Body of pancreas (tissue), 4 donors: ENCODE measurements at regions not wholly inside any gene's neighbourhood (a gene's known extent, or its start where the extent isn't known, plus 50 kb on each side); places are given as distances from the start of the nearest gene placed in this dataset.

Source experiments
- ATAC-seq: fragments of 150-250 bp; one replicate; pipeline ENCODE4 v1.9.1; 2016
- DNase-seq, 4 donors: peaks; one replicate each; pipeline ENCODE4 v3.0.0-alpha.2; 2019
- H3K27ac ChIP-seq, 4 donors: fragments of 200-600 bp; sonication (generic); 1 replicate in 3 of 4; 2 replicates in 1 of 4; pipeline versions ENCODE4 v1.5.1 to v1.6.1; 2016 to 2019; ENCODE audit warnings: mild to moderate bottlenecking in 1 of 4, mixed read lengths in 1 of 4, moderate library complexity in 1 of 4
- H3K27me3 ChIP-seq, 2 donors: fragments of 200-600 bp; sonication (generic); one replicate each; pipeline ENCODE4 v1.6.0; 2016; ENCODE audit warnings: mild to moderate bottlenecking in 1 of 2
- H3K36me3 ChIP-seq, 2 donors: fragments of 200-600 bp; sonication (generic); replicated peaks in 1 of 2; 2 replicates each; pipeline ENCODE4 v1.5.1; 2016; ENCODE audit warnings: low read depth in 2 of 2; ENCODE audit not compliant: insufficient read depth in 1 of 2
- H3K4me1 ChIP-seq: fragments of 200-600 bp; sonication (generic); one replicate; pipeline ENCODE4 v1.6.0; 2016
- H3K4me3 ChIP-seq, 2 donors: fragments of 200-600 bp; sonication (generic); 1 replicate in 1 of 2; 2 replicates in 1 of 2; pipeline ENCODE4 v1.5.1; 2016 to 2019
- H3K9me3 ChIP-seq, 3 donors: fragments of 200-600 bp; sonication (generic); 1 replicate in 2 of 3; 2 replicates in 1 of 3; pipeline ENCODE4 v1.5.1; 2016
- POLR2A ChIP-seq, 3 donors: fragments of 450-650 bp; IDR thresholded peaks; one replicate each; pipeline ENCODE4 v1.6.1; 2016; ENCODE audit warnings: antibody characterized with exemption in 3 of 3, mild to moderate bottlenecking in 2 of 3
- WGBS, 2 donors: methylation state at CpG; one replicate each; pipeline ENCODE4 v1.1.5; 2017; 5-methylcytosine and 5-hydroxymethylcytosine counted together
- intact Hi-C: fragments of 100-400 bp; cut with DNase I; formaldehyde crosslinking; loops from one replicate; pipeline ENCODE4 v1.15.1; 2023
- TF ChIP-seq, protein P1 (sequence below), 7 experiments: fragments of 450-650 bp in 4 of 7; fragments of 200-600 bp in 3 of 7; sonication (generic) in 3 of 7; IDR thresholded peaks; one replicate each; pipeline ENCODE4 v1.5.1; 2016 to 2019; ENCODE audit warnings: antibody characterized with exemption in 7 of 7

DNA sequence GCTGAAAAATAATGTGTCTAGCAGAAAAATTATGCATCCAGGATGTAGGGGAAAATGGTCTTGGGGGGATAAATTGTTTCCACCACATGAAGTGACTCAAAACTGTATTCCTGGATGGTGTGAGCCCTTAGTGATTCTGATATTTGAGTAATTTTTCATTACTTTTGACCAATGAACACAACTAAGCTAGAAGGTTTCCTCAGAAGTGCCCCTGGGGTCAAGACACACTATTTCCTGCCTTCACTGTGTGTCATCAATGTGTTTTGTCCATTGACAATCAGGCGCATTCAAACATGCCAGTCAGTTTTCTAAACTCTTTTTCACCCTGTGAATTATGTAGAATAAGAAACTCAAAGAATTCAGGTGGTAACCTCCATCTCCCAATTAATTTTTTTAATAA is 130.5 kb upstream of the REG3G start:
- DNase-seq (no peak), ATAC-seq (no peak)
- Histone ChIP-seq H3K9me3 (no peaks in the 10 kb centered on the region), H3K4me3 (no peak overlapping the region), H3K36me3 (no peaks in the 10 kb centered on the region), H3K27ac (no peak overlapping the region), H3K4me1 (no peaks in the 10 kb centered on the region), H3K27me3 (no peaks in the 10 kb centered on the region)
- no peak for TF ChIP-seq POLR2A (IDR thresholded peaks at IDR 0.05)
- TF ChIP-seq, protein P1, sequence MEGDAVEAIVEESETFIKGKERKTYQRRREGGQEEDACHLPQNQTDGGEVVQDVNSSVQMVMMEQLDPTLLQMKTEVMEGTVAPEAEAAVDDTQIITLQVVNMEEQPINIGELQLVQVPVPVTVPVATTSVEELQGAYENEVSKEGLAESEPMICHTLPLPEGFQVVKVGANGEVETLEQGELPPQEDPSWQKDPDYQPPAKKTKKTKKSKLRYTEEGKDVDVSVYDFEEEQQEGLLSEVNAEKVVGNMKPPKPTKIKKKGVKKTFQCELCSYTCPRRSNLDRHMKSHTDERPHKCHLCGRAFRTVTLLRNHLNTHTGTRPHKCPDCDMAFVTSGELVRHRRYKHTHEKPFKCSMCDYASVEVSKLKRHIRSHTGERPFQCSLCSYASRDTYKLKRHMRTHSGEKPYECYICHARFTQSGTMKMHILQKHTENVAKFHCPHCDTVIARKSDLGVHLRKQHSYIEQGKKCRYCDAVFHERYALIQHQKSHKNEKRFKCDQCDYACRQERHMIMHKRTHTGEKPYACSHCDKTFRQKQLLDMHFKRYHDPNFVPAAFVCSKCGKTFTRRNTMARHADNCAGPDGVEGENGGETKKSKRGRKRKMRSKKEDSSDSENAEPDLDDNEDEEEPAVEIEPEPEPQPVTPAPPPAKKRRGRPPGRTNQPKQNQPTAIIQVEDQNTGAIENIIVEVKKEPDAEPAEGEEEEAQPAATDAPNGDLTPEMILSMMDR (IDR thresholded peaks at IDR 0.05), result no peak
- WGBS, 2 donors, result 88 to 89% methylated on average over 1 of the region's 1 CpG
- intact Hi-C loops, result no loop called here

DNA sequence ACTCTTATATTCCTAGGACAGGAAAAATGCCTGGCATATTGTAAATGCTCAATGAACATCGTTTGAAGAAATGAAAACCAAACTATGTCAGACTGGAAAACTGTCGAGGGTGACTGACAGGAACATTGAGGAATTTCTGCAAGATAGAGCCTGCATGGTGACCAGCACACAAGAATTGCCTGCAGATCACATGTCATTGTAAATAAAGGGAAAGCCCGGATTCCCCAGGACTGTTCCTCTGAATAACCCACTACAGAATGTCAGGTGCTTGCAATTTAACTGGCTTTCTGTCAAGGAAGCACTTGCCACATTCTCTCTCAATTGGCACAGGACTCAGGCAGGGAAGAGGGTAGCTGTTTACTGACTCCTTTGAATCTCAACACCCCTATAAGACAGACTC is 129.0 kb upstream of the REG3G start:
- WGBS, 2 donors, result 30 to 39% methylated on average over 3 of the region's 3 CpGs
- no peak for TF ChIP-seq POLR2A (IDR thresholded peaks at IDR 0.05)
- TF ChIP-seq, protein P1 (IDR thresholded peaks at IDR 0.05), result no peak
- H3K27me3 ChIP-seq, result no peaks in the 10 kb centered on the region

DNA sequence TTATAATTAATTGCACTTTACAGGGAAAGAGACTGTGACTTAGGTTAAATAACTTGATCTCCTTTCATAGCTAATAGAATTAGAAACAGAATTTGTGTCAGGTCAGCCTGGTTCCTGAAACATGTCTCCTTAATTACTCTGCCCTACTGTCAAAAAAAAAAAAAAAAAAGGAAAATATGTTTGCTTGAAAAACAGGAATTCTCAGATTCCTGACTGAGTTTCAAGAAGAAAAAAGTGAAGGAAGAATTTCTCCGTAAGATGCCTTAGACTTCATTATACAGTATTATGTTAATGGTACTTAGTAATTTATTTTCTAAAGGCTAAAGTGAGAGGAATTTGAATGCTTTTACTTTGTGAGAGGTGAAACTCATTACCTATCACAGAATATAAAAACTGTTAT is 118.4 kb upstream of the REG3G start:
- Histone ChIP-seq H3K9me3 (no peaks in the 10 kb centered on the region), H3K4me3 (no peak overlapping the region), H3K4me1 (no peaks in the 10 kb centered on the region), H3K36me3 (no peaks in the 10 kb centered on the region), H3K27me3 (no peaks in the 10 kb centered on the region), H3K27ac (no peak overlapping the region)
- intact Hi-C loops, result no loop called here
- 72 to 74% methylated on average over 1 of the region's 1 CpG for WGBS, 2 donors
- no peak for ATAC-seq
- no peak for DNase-seq
- TF ChIP-seq POLR2A (IDR thresholded peaks at IDR 0.05), result no peak
- TF ChIP-seq, protein P1 (IDR thresholded peaks at IDR 0.05), result no peak

More for the DNA sequence above, 129.0 kb upstream of the REG3G start:
- no peak overlapping the region for H3K27ac ChIP-seq
- no peak overlapping the region for H3K4me3 ChIP-seq
- ATAC-seq (no peak), DNase-seq (no peak)
- H3K4me1 ChIP-seq, result no peaks in the 10 kb centered on the region
- intact Hi-C loops, result no loop called here
- H3K36me3 ChIP-seq, result no peaks in the 10 kb centered on the region
- H3K9me3 ChIP-seq, result no peaks in the 10 kb centered on the region

DNA sequence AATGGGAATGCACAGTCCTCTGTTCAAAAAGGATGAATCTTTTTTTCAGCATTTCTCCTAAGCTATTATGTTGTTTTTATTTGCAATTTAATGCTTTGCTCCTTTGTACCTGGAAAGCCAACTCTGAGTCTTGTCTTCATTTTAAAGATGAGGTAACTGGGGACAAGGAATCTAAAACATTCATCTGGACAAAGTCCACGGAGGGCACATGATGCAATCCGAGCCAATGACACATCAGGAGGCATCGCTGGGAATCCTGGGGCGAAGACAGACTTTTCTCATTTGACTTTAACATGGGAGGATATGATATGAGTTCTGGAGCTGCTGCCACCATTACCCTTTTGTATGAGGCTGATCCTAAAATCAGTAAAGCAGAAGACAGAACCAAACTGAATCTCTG is 116.5 kb upstream of the REG3G start:
- H3K4me3 ChIP-seq, result no peak overlapping the region
- H3K27me3 ChIP-seq, result no peaks in the 10 kb centered on the region
- H3K4me1 ChIP-seq, result no peaks in the 10 kb centered on the region
- TF ChIP-seq, protein P1 (IDR thresholded peaks at IDR 0.05), result no peak
- TF ChIP-seq POLR2A (IDR thresholded peaks at IDR 0.05), result no peak
- H3K27ac ChIP-seq, result no peak overlapping the region
- no peaks in the 10 kb centered on the region for H3K36me3 ChIP-seq
- no peak for DNase-seq
- 85 to 90% methylated on average over 4 of the region's 4 CpGs for WGBS, 2 donors
- intact Hi-C loops, result no loop called here
- no peaks in the 10 kb centered on the region for H3K9me3 ChIP-seq
- ATAC-seq, result no peak

DNA sequence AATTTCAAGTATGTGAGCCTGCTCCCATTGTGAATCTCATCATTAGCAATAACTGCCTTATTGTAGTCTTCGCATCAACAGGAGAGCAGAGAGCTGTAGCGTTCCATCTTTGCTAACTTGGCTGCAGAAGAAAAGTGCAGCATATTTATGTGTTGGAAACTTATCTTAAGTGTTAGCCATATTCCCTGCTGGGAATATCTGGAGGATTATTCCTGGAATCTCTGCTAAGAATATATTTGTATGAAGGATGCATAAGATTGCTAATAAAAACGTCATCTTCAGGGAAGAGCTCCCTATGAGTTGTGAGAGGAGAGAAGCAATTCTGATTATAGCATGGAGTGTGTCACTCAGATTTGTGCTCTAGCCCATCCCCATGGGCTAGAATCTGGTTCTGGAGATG is 115.1 kb upstream of the REG3G start:
- intact Hi-C loops, result no loop called here
- no peak for TF ChIP-seq POLR2A (IDR thresholded peaks at IDR 0.05)
- TF ChIP-seq, protein P1 (IDR thresholded peaks at IDR 0.05), result no peak
- no peak for ATAC-seq
- Histone ChIP-seq H3K27me3 (no peaks in the 10 kb centered on the region), H3K36me3 (no peaks in the 10 kb centered on the region), H3K4me1 (no peaks in the 10 kb centered on the region), H3K9me3 (no peaks in the 10 kb centered on the region), H3K27ac (no peak overlapping the region), H3K4me3 (no peak overlapping the region)
- no peak for DNase-seq
- WGBS, 2 donors, result 38 to 39% methylated on average over 3 of the region's 3 CpGs
